Natural killer cell (primary cell): ENCODE measurements at regions not wholly inside any gene's neighbourhood (a gene's known extent, or its start where the extent isn't known, plus 50 kb on each side); places are given as distances from the start of the nearest gene placed in this dataset.

Experiments
- ATAC-seq, 3 donors: fragments of 150-1000 bp in 2 of 3; fragments of 200-7000 bp in 1 of 3; cut with Tn5 transposase; 1 replicate in 1 of 3; 2 replicates in 2 of 3; pipeline ENCODE4 v1.10.0; 2021; ENCODE audit warnings: mild to moderate bottlenecking in 2 of 3, moderate library complexity in 2 of 3
- DNase-seq, 2 donors: peaks; one replicate each; pipeline versions ENCODE4 v3.0.0 to v3.0.0-alpha.2; 2013 to 2021; ENCODE audit warnings: mixed read lengths in 1 of 2
- H3K27ac ChIP-seq: one replicate; pipeline ENCODE4 v1.5.1; 2013; ENCODE audit warnings: mild to moderate bottlenecking, low read length
- H3K27me3 ChIP-seq: one replicate; pipeline ENCODE4 v1.6.1; 2013; ENCODE audit warnings: low read length; ENCODE audit not compliant: control insufficient read depth, insufficient read depth
- H3K36me3 ChIP-seq: one replicate; pipeline ENCODE4 v1.6.1; 2013; ENCODE audit warnings: low read length; ENCODE audit not compliant: control insufficient read depth, insufficient read depth
- H3K4me1 ChIP-seq: one replicate; pipeline ENCODE4 v1.6.1; 2013; ENCODE audit warnings: low read length; ENCODE audit not compliant: control insufficient read depth, insufficient read depth
- H3K4me3 ChIP-seq: one replicate; pipeline ENCODE4 v1.5.1; 2013; ENCODE audit warnings: low read length
- H3K9me3 ChIP-seq: one replicate; pipeline ENCODE4 v1.6.1; 2013; ENCODE audit warnings: low read length; ENCODE audit not compliant: control insufficient read depth, insufficient read depth
- H3K27ac Mint-ChIP-seq, 2 donors: one replicate each; pipeline ENCODE4 v1.8.0; 2022; ENCODE audit warnings: mild to moderate bottlenecking in 2 of 2, mixed read lengths in 2 of 2, moderate library complexity in 1 of 2
- H3K27me3 Mint-ChIP-seq, 2 donors: one replicate each; pipeline ENCODE4 v1.8.0; 2022; ENCODE audit warnings: low read depth in 2 of 2, mixed read lengths in 2 of 2
- H3K36me3 Mint-ChIP-seq: one replicate; pipeline ENCODE4 v1.8.0; 2022; ENCODE audit warnings: mixed read lengths
- H3K4me1 Mint-ChIP-seq, 2 donors: one replicate each; pipeline ENCODE4 v1.8.0; 2022; ENCODE audit warnings: mixed read lengths in 2 of 2
- H3K4me3 Mint-ChIP-seq: one replicate; pipeline ENCODE4 v1.8.0; 2022; ENCODE audit warnings: mild to moderate bottlenecking, moderate library complexity, mixed read lengths
- H3K9me3 Mint-ChIP-seq, 2 donors: one replicate each; pipeline ENCODE4 v1.8.0; 2022; ENCODE audit warnings: mixed read lengths in 2 of 2
- WGBS: methylation state at CpG from one replicate; pipeline ENCODE4 v1.1.7; 2013; ENCODE audit warnings: missing lambda C conversion rate; ENCODE audit not compliant: insufficient coverage; 5-methylcytosine and 5-hydroxymethylcytosine counted together
- intact Hi-C: fragments of 100-400 bp; cut with micrococcal nuclease; formaldehyde crosslinking; loops from one replicate; pipeline ENCODE4 v1.14.2; 2022
- TF ChIP-seq, protein P1 (sequence below): fragments of 200-600 bp; IDR thresholded peaks from one replicate; pipeline ENCODE4 v1.8.0; 2022; ENCODE audit warnings: antibody characterized with exemption

DNA sequence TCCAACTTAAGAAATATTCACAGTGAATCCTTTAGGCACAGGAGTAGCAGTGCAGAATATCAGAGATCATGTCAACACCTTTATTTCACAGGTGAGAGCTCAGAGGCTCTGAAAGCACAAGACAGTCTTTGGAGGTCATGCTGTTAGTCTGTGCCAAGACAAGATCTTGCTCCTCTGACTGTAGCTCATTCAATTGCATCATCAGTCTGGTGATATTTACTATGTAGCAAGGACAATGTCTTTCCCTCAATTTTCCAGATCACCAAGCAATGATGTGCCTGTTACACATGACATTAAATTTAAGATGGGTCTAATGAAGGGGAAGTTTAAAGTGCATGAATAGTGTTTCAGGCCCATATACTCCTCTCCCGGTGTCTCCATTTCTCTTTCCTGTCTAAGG is 277.5 kb downstream of the IL15 start:
- Mint-ChIP-seq H3K36me3 (no peaks in the 10 kb centered on the region), H3K4me3 (no peak overlapping the region), H3K27ac (no peak overlapping the region), H3K27me3 (no peaks in the 10 kb centered on the region), H3K9me3 (no peaks in the 10 kb centered on the region), H3K4me1 (no peaks in the 10 kb centered on the region)
- DNase-seq, result no peak
- intact Hi-C loops, result no loop called here
- no peak for ATAC-seq
- H3K4me3 ChIP-seq, result no peak overlapping the region
- H3K4me1 ChIP-seq, result no peaks in the 10 kb centered on the region
- no peaks in the 10 kb centered on the region for H3K27me3 ChIP-seq
- H3K36me3 ChIP-seq, result no peaks in the 10 kb centered on the region
- no peaks in the 10 kb centered on the region for H3K9me3 ChIP-seq
- no peak overlapping the region for H3K27ac ChIP-seq
- WGBS, result no CpG with 5 or more reads among the region's 1 CpG
- TF ChIP-seq, protein P1, sequence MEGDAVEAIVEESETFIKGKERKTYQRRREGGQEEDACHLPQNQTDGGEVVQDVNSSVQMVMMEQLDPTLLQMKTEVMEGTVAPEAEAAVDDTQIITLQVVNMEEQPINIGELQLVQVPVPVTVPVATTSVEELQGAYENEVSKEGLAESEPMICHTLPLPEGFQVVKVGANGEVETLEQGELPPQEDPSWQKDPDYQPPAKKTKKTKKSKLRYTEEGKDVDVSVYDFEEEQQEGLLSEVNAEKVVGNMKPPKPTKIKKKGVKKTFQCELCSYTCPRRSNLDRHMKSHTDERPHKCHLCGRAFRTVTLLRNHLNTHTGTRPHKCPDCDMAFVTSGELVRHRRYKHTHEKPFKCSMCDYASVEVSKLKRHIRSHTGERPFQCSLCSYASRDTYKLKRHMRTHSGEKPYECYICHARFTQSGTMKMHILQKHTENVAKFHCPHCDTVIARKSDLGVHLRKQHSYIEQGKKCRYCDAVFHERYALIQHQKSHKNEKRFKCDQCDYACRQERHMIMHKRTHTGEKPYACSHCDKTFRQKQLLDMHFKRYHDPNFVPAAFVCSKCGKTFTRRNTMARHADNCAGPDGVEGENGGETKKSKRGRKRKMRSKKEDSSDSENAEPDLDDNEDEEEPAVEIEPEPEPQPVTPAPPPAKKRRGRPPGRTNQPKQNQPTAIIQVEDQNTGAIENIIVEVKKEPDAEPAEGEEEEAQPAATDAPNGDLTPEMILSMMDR, result no peak

DNA sequence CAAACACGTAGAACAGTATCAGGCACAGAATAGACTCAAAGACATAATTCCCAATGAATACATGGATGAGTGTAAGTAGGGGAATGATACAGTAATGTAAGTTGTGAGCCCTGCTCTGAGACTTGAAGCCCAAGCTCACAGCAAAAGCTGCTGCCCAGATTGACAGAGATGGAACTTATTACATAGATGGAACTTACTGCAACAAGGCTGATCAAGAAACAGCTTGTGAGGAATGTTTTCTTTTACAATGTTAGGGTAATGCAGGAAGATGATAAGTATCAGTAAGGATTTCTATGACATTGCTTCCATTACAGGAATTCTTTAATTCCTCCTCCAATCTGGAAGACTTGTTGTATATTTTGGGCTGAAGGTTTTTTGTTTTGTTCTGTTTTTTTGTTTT is 278.4 kb downstream of the IL15 start:
- no peaks in the 10 kb centered on the region for H3K27me3 Mint-ChIP-seq
- Histone ChIP-seq H3K36me3 (no peaks in the 10 kb centered on the region), H3K4me3 (no peak overlapping the region), H3K4me1 (no peaks in the 10 kb centered on the region), H3K9me3 (no peaks in the 10 kb centered on the region), H3K27me3 (no peaks in the 10 kb centered on the region), H3K27ac (no peak overlapping the region)
- H3K4me1 Mint-ChIP-seq, result no peaks in the 10 kb centered on the region
- H3K9me3 Mint-ChIP-seq, result no peaks in the 10 kb centered on the region
- H3K4me3 Mint-ChIP-seq, result no peak overlapping the region
- no peak for ATAC-seq
- WGBS, result no CpG with 5 or more reads among the region's 1 CpG
- H3K27ac Mint-ChIP-seq, result no peak overlapping the region
- TF ChIP-seq, protein P1, result no peak
- intact Hi-C loops, result no loop called here
- H3K36me3 Mint-ChIP-seq, result no peaks in the 10 kb centered on the region
- no peak for DNase-seq

DNA sequence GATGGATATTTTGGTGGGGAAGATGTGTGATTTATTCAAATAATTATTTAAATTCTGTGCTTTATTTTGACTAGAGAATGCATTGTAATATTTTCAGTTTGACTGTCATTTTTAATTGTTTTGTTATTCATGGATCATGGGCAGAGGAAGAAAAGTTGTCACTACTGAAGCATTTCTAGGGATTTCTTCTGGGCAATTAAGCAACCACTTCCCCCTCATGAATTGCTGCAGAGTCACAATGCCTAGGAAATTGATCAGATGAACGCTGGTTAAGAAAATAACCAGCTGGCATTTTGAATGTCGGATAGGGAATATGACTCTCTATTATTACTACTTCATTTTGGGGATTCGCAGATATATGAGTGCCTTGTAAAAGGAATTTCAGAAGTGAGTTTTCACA is 283.3 kb downstream of the IL15 start:
- Histone ChIP-seq H3K27ac (no peak overlapping the region), H3K36me3 (no peaks in the 10 kb centered on the region), H3K27me3 (no peaks in the 10 kb centered on the region), H3K4me1 (no peaks in the 10 kb centered on the region), H3K9me3 (no peaks in the 10 kb centered on the region), H3K4me3 (no peak overlapping the region)
- DNase-seq (no peak), ATAC-seq (no peak)
- intact Hi-C loops, result no loop called here
- no CpG with 5 or more reads among the region's 3 CpGs for WGBS
- Mint-ChIP-seq H3K27ac (no peak overlapping the region), H3K9me3 (peaks cover 0 to 2% of the 10 kb centered on the region in 2 donors), H3K36me3 (no peaks in the 10 kb centered on the region), H3K27me3 (no peaks in the 10 kb centered on the region), H3K4me3 (no peak overlapping the region), H3K4me1 (no peaks in the 10 kb centered on the region)
- TF ChIP-seq, protein P1, result no peak

DNA sequence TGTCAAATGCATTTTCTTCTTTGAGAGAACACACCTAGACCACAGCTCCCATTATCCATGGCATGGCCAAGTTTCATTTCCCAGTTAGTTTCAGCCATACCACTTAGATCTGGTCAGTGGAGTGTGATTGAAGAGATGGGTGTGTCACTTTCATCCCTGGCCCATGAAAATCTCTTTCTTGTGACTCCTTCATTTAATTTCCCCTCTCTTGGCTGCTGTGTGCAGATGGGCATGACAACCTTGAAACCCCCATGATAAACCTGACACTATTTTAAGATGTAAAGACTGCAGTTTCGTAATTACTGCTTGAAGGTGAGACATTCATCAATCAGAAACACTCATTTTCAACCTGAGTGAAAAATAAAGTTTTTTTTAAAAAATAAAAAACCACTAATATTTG is 284.9 kb downstream of the IL15 start:
- H3K36me3 ChIP-seq, result no peaks in the 10 kb centered on the region
- intact Hi-C loops, result no loop called here
- WGBS, result no CpG with 5 or more reads among the region's 1 CpG
- H3K27me3 ChIP-seq, result no peaks in the 10 kb centered on the region
- TF ChIP-seq, protein P1, result no peak
- no peaks in the 10 kb centered on the region for H3K9me3 ChIP-seq
- Mint-ChIP-seq H3K4me3 (no peak overlapping the region), H3K27ac (no peak overlapping the region), H3K9me3 (peaks cover 0 to 2% of the 10 kb centered on the region in 2 donors), H3K4me1 (no peaks in the 10 kb centered on the region), H3K27me3 (no peaks in the 10 kb centered on the region), H3K36me3 (no peaks in the 10 kb centered on the region)
- no peak for DNase-seq
- ATAC-seq, result no peak
- no peak overlapping the region for H3K4me3 ChIP-seq
- no peaks in the 10 kb centered on the region for H3K4me1 ChIP-seq
- H3K27ac ChIP-seq, result no peak overlapping the region
